AG09319 (cell line): ENCODE measurements at regions not wholly inside any gene's neighbourhood (a gene's known extent, or its start where the extent isn't known, plus 50 kb on each side); places are given as distances from the start of the nearest gene placed in this dataset.

Experiments used
- DNase-seq: peaks from one replicate; pipeline ENCODE4 v3.0.0-alpha.2; 2010; ENCODE audit warnings: low read depth; ENCODE audit errors: extremely low read depth
- TF ChIP-seq, protein P1 (sequence below): IDR thresholded peaks from 2 replicates; pipeline ENCODE4 v1.5.1; 2011; ENCODE audit warnings: low read depth, mild to moderate bottlenecking, inconsistent platforms, low read length, moderate library complexity

DNA sequence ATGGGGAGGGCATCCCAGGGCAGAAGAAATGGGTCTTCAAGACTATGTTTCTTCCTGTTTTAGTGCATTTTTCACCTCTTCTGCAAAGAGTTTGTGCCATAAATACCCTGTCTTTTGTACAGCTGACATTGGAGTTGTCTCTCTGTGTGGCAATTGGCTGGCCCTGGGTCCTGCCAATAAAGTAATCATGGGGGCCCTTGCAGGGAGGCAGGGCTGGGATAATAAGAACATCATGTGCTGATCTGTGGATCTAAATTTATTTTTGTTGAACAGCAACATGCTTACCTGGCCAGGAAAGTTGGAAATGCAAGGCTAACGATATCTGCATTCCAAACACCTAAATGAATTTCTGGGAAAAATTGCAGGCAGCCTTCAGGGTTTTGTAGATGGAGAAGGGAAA is 174.6 kb upstream of the GATB start:
- no peak for DNase-seq
- TF ChIP-seq, protein P1, sequence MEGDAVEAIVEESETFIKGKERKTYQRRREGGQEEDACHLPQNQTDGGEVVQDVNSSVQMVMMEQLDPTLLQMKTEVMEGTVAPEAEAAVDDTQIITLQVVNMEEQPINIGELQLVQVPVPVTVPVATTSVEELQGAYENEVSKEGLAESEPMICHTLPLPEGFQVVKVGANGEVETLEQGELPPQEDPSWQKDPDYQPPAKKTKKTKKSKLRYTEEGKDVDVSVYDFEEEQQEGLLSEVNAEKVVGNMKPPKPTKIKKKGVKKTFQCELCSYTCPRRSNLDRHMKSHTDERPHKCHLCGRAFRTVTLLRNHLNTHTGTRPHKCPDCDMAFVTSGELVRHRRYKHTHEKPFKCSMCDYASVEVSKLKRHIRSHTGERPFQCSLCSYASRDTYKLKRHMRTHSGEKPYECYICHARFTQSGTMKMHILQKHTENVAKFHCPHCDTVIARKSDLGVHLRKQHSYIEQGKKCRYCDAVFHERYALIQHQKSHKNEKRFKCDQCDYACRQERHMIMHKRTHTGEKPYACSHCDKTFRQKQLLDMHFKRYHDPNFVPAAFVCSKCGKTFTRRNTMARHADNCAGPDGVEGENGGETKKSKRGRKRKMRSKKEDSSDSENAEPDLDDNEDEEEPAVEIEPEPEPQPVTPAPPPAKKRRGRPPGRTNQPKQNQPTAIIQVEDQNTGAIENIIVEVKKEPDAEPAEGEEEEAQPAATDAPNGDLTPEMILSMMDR = no peak

DNA sequence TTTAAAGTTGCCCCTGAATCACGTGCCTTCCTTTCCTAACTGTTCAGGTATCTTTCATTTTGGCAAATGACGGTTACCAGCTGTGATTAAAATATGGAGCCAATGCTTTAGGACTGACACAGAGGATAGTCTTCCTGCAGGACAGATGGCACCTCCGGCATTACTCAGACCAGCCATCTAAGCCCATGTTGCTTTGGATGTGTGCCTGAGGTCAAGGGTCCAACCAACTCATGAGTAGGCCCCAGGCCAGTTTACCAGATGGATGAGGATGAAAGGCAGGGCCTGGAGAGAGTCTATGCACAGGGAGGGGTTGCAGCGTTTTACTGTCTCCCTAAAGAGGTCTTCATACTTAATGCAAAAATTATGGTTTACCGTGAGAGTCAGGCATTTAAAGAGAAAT is 174.0 kb upstream of the GATB start:
- TF ChIP-seq, protein P1 = no peak
- no peak for DNase-seq

DNA sequence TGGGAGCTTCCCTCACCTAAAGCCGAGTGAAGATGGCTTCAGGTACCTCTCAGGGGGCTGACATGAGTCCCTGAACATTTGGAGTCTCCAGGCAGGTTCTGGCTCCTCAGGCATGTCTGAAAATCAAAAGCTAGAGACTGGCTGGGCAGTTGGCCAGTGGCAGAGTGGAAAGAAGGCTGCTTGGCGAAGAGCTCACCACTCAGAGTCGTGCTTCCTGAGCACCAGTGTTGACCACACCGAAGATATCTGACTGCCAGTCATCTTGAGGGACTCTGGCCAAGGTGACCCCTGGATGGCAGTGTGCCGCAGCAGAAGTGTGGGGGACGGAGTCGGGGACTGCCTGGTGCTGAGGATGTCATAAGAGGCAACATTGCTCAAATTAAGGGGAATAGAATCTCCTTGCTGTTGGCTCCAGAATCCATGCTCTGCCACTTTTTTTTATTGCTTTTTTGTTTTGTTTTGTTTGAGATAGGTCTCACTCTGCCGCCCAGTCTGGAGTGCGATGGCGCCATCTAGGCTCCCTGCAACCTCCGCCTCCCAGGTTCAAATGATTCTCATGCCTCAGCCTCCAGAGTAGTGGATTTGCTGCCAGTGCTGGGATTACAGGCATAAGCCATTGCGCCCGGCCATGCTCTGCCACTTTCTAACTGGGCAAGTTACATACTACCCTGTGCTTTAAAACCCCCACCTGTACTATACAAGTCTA is 172.5 kb upstream of the GATB start:
- DNase-seq = no peak
- TF ChIP-seq, protein P1 = no peak

DNA sequence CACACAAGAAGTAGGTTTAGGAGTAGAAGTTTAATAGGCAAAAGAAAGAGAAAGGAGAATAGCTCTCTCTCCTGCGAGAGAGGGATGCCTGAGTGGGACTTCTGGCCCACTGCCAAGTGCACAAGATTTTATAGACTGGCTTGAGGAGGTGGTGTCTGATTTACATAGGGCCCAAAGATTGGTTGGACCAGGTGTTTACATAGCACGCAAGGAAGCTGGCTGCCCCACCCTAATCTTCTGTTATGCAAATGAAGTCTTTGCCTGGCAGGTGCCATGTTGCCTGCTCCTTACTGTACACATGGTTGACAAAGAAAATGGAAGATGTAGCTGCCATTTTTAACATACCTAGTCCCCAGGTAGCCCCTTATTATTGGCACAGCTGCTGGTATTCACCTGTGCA is 170.8 kb upstream of the GATB start:
- TF ChIP-seq, protein P1 = no peak
- no peak for DNase-seq

DNA sequence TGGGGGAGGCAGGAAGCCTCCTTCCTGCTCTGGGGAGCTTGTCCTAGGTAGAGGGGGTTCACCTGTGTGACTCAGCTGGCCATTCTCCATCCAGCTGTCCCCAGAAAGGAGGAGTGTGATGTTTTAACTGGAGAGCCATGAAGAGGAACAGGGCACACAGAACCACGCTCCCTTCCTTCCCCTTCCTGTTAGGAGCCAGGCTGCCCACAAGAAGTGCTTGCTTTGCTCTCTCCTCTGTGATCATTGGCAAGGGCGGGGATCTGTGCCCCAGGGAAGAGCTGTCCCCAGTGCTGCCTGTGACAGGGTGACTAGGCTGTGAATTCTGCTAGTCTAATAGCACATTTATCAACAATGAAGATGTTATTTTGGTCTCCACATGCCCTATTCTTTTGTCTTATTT is 169.6 kb upstream of the GATB start:
- DNase-seq = no peak
- TF ChIP-seq, protein P1 = no peak

DNA sequence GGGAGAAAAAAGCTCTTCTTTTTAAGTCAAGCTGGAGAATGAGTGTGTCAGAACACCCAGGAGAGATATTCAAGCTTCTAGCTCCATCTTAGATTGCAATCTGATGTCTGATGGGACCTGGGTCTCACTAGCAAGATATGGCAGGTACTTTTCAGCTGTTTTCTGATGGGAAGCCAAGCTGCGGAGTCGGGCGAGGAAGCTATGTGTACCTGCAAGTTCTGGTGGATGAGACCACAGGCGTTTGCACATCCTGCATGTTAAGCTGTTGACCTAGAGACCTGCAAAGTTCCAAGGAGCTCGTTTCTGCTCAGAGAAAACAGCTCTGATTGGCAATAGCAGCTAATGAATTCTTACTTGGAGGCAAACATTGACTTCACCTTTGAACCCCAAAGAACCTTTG is 167.3 kb upstream of the GATB start:
- no peak for DNase-seq
- TF ChIP-seq, protein P1 = no peak

DNA sequence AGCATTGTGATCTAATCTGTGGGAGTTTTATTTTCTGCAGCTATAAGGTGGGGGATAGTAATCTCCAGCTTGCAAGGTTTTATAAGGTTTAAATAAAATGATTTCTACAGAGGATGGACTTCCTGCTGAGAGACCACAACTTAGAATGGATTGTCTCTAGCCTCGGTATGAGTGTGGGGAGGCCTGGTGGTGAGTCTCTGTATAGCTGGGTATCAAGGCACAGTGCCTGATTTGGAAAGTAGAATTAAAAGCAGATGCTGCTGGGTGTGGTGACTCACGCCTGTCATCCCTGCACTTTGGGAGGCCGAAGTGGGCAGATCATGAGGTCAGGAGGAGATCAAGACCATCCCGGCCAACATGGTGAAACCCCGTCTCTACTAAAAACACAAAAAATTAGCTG is 162.0 kb upstream of the GATB start:
- no peak for DNase-seq
- TF ChIP-seq, protein P1 = no peak
